HG03342 (cell line): ENCODE measurements at regions not wholly inside any gene's neighbourhood (a gene's known extent, or its start where the extent isn't known, plus 50 kb on each side); places are given as distances from the start of the nearest gene placed in this dataset.

Experiments
- ATAC-seq: cut with Tn5 transposase; IDR thresholded peaks from one replicate; pipeline ENCODE4 v1.9.1; 2021; ENCODE audit warnings: mild to moderate bottlenecking, moderate library complexity; ENCODE audit not compliant: unreplicated experiment

GRCh38 chr2:20132990-20133535, 81.6 kb upstream of the LAPTM4A start:
- no peak for ATAC-seq

GRCh38 chr2:20130821-20131645, 79.6 kb upstream of the LAPTM4A start:
- ATAC-seq: no peak

GRCh38 chr2:20130160-20130560, 78.7 kb upstream of the LAPTM4A start:
- no peak for ATAC-seq

- ATAC-seq: no peak
These were observed 78.1 kb upstream of the LAPTM4A start for GRCh38 chr2:20129331-20130159.

- no peak for ATAC-seq
These were observed 77.3 kb upstream of the LAPTM4A start for GRCh38 chr2:20128506-20129330.

- no peak for ATAC-seq
These were observed 75.0 kb upstream of the LAPTM4A start for GRCh38 chr2:20126469-20126868.

GRCh38 chr2:20126040-20126439, 74.6 kb upstream of the LAPTM4A start:
- ATAC-seq: no peak

GRCh38 chr2:20125616-20126015, 74.2 kb upstream of the LAPTM4A start:
- no peak for ATAC-seq

- ATAC-seq: no peak
These were observed 73.7 kb upstream of the LAPTM4A start for GRCh38 chr2:20125164-20125563.

GRCh38 chr2:20123871-20124594, 72.6 kb upstream of the LAPTM4A start:
- ATAC-seq: no peak

GRCh38 chr2:20122864-20123263, 71.4 kb upstream of the LAPTM4A start:
- ATAC-seq: no peak

GRCh38 chr2:20120569-20121416, 69.4 kb upstream of the LAPTM4A start:
- no peak for ATAC-seq

GRCh38 chr2:20118051-20118450, 66.6 kb upstream of the LAPTM4A start:
- no peak for ATAC-seq

- no peak for ATAC-seq
These were observed 64.5 kb upstream of the LAPTM4A start for GRCh38 chr2:20115902-20116301.

GRCh38 chr2:20115374-20115773, 63.9 kb upstream of the LAPTM4A start:
- ATAC-seq: no peak

- no peak for ATAC-seq
These were observed 62.8 kb upstream of the LAPTM4A start for GRCh38 chr2:20113986-20114938.

- ATAC-seq: no peak
These were observed 61.8 kb upstream of the LAPTM4A start for GRCh38 chr2:20113004-20113796.
